HepG2 (cell line): ENCODE measurements at regions not wholly inside any gene's neighbourhood (a gene's known extent, or its start where the extent isn't known, plus 50 kb on each side); places are given as distances from the start of the nearest gene placed in this dataset.

Source experiments
- ATAC-seq: fragments of 200-7000 bp; cut with Tn5 transposase; 3 replicates; pipeline ENCODE4 v1.9.1; 2020; ENCODE audit warnings: mild to moderate bottlenecking, moderate library complexity
- BruUV-seq: library from RNA; stranded (reverse); fragments of 400-500 nt; replicated peaks from 2 replicates; lab custom pipeline; 2021; lab: Mats Ljungman, UMichigan
- CTCF ChIA-PET: fragments of 300-600 bp; formaldehyde crosslinking; extraction: SDS; loops from one replicate; lab custom pipeline; 2021; ENCODE audit warnings: low total read pairs, inconsistent platforms, low intra/inter-chr PET ratio; lab: Yijun Ruan, JAX
- POLR2A ChIA-PET: fragments of 350-600 bp; sonication (Branson Sonifier 250); formaldehyde crosslinking; loops from one replicate; lab custom pipeline; 2020; ENCODE audit warnings: antibody characterized with exemption, inconsistent platforms; lab: Yijun Ruan, JAX
- DNase-seq: peaks from one replicate; pipeline ENCODE4 v3.0.0-alpha.2; 2015; ENCODE audit warnings: low spot score
- FAIRE-seq: peaks from 3 replicates; lab custom pipeline; 2011; peaks lifted over from hg19 to GRCh38; lab: Jason Lieb, UNC
- H2AFZ ChIP-seq: one replicate; pipeline ENCODE4 v1.6.1; 2011; ENCODE audit warnings: low read length, inconsistent platforms
- H3K27ac ChIP-seq: fragments of 300-600 bp; 3 replicates; pipeline ENCODE4 v1.8.0; 2011; ENCODE audit warnings: mixed run types, mild to moderate bottlenecking, mixed read lengths, low read length, inconsistent platforms; ENCODE audit not compliant: insufficient read depth; ENCODE audit errors: extremely low read length
- H3K27me3 ChIP-seq, 2 experiments: fragments of 200-600 bp in 1 of 2; 2 replicates in 1 of 2; 3 replicates in 1 of 2; pipeline versions ENCODE4 v1.6.0 to v1.8.0; 2011; ENCODE audit warnings: low read length in 2 of 2, mild to moderate bottlenecking in 2 of 2, moderate library complexity in 2 of 2, inconsistent platforms in 1 of 2; ENCODE audit not compliant: insufficient read depth in 2 of 2, control insufficient read depth in 1 of 2
- H3K36me3 ChIP-seq, 2 experiments: fragments of 200-600 bp in 1 of 2; replicated peaks in 1 of 2; 2 replicates in 1 of 2; 3 replicates in 1 of 2; pipeline versions ENCODE4 v1.5.1 to v1.8.0; 2011; ENCODE audit warnings: low read length in 2 of 2, inconsistent platforms in 1 of 2; ENCODE audit not compliant: insufficient read depth in 2 of 2, control insufficient read depth in 1 of 2
- H3K4me1 ChIP-seq: 2 replicates; pipeline ENCODE4 v1.5.1; 2012; ENCODE audit warnings: low read length, inconsistent platforms; ENCODE audit not compliant: insufficient read depth
- H3K4me2 ChIP-seq: 2 replicates; pipeline ENCODE4 v1.6.0; 2011; ENCODE audit warnings: low read depth, low read length, inconsistent platforms
- H3K4me3 ChIP-seq, 3 experiments: fragments of 200-600 bp in 1 of 3; sonication (generic), shearing (Covaris generic) in 1 of 3; replicated peaks in 1 of 3; 2 replicates each; pipeline ENCODE4 v1.5.1; 2011 to 2016; ENCODE audit warnings: low read length in 3 of 3, inconsistent platforms in 2 of 3, low read depth in 2 of 3, mild to moderate bottlenecking in 2 of 3, control low read depth in 1 of 3, mixed read lengths in 1 of 3; ENCODE audit not compliant: insufficient read depth in 1 of 3
- H3K79me2 ChIP-seq: one replicate; pipeline ENCODE4 v1.6.1; 2011; ENCODE audit warnings: low read length, inconsistent platforms; ENCODE audit not compliant: insufficient read depth
- H3K9ac ChIP-seq: 2 replicates; pipeline ENCODE4 v1.6.0; 2011; ENCODE audit warnings: mild to moderate bottlenecking, low read depth, low read length, inconsistent platforms; ENCODE audit not compliant: insufficient read depth
- H3K9me3 ChIP-seq: 2 replicates; pipeline ENCODE4 v1.5.1; 2012; ENCODE audit warnings: mild to moderate bottlenecking, low read length
- H4K20me1 ChIP-seq: 2 replicates; pipeline ENCODE4 v1.6.0; 2011; ENCODE audit warnings: inconsistent platforms, mild to moderate bottlenecking, low read length, moderate library complexity; ENCODE audit not compliant: insufficient read depth
- AGO1 ChIP-seq: fragments of 200-400 bp; formaldehyde crosslinking; IDR thresholded peaks from 2 replicates; pipeline ENCODE4 v1.6.1; 2017; ENCODE audit warnings: mild to moderate bottlenecking, low read depth, low read length, moderate library complexity; ENCODE audit not compliant: poor library complexity, severe bottlenecking
- ATF4 ChIP-seq, 2 experiments: fragments of 450-650 bp in 1 of 2; sonication (generic) in 1 of 2; formaldehyde crosslinking; IDR thresholded peaks; 2 replicates each; pipeline versions ENCODE4 v1.5.0 to v1.8.0; 2020 to 2022; ENCODE audit warnings: mild to moderate bottlenecking in 1 of 2, missing genetic modification reagents in 1 of 2
- ATM ChIP-seq: fragments of 450-650 bp; IDR thresholded peaks from 2 replicates; pipeline ENCODE4 v1.7.1; 2017; ENCODE audit warnings: mild to moderate bottlenecking, borderline replicate concordance
- BRCA1 ChIP-seq: sonication (generic); formaldehyde crosslinking; IDR thresholded peaks from 2 replicates; pipeline ENCODE4 v1.4.0; 2020; ENCODE audit warnings: missing genetic modification reagents
- CBX1 ChIP-seq: IDR thresholded peaks from one replicate; pipeline ENCODE4 v1.6.1; 2016; ENCODE audit warnings: antibody characterized with exemption, low read depth
- GZF1 ChIP-seq: sonication (generic); formaldehyde crosslinking; IDR thresholded peaks from 2 replicates; pipeline ENCODE4 v1.5.1; 2020; ENCODE audit warnings: mild to moderate bottlenecking, missing genetic modification reagents
- IKZF1 ChIP-seq: fragments of 450-650 bp; IDR thresholded peaks from 2 replicates; pipeline ENCODE4 v1.7.1; 2016
- PRDM10 ChIP-seq: sonication (generic); formaldehyde crosslinking; IDR thresholded peaks from 2 replicates; pipeline ENCODE4 v1.4.0; 2020; ENCODE audit warnings: low read depth, missing genetic modification reagents
- SMARCC2 ChIP-seq: fragments of 450-650 bp; IDR thresholded peaks from 2 replicates; pipeline ENCODE4 v1.6.1; 2017; ENCODE audit warnings: antibody characterized with exemption, mild to moderate bottlenecking
- SUZ12 ChIP-seq: fragments of 150-350 bp; IDR thresholded peaks from 2 replicates; pipeline ENCODE4 v1.6.1; 2014; ENCODE audit warnings: low read depth, low read length
- ZNF501 ChIP-seq: sonication (generic); formaldehyde crosslinking; IDR thresholded peaks from 2 replicates; pipeline ENCODE4 v1.5.1; 2020; ENCODE audit warnings: mild to moderate bottlenecking, moderate library complexity, missing genetic modification reagents
- ZNF512 ChIP-seq: sonication (generic); formaldehyde crosslinking; IDR thresholded peaks from 2 replicates; pipeline ENCODE4 v1.4.0; 2020; ENCODE audit warnings: mild to moderate bottlenecking, missing genetic modification reagents
- ZNF569 ChIP-seq: sonication (generic); formaldehyde crosslinking; IDR thresholded peaks from 2 replicates; pipeline ENCODE4 v1.5.0; 2020; ENCODE audit warnings: mild to moderate bottlenecking, missing genetic modification reagents, moderate library complexity, borderline replicate concordance
- ZNF670 ChIP-seq: sonication (generic); formaldehyde crosslinking; IDR thresholded peaks from 2 replicates; pipeline ENCODE4 v1.8.0; 2022; ENCODE audit warnings: mild to moderate bottlenecking, missing genetic modification reagents, borderline replicate concordance
- ZNF709 ChIP-seq: sonication (generic); formaldehyde crosslinking; IDR thresholded peaks from 2 replicates; pipeline ENCODE4 v1.5.0; 2020; ENCODE audit warnings: mild to moderate bottlenecking, missing genetic modification reagents
- ZNF713 ChIP-seq: sonication (generic); formaldehyde crosslinking; IDR thresholded peaks from 2 replicates; pipeline ENCODE4 v1.4.0; 2020; ENCODE audit warnings: mild to moderate bottlenecking, missing genetic modification reagents
- ZSCAN20 ChIP-seq: sonication (generic); formaldehyde crosslinking; IDR thresholded peaks from 2 replicates; pipeline ENCODE4 v1.4.0; 2020; ENCODE audit warnings: missing genetic modification reagents, mild to moderate bottlenecking, borderline replicate concordance
- WGBS: methylation state at CpG from one replicate; pipeline ENCODE4 v1.1.6; 2017; ENCODE audit warnings: low lambda C conversion rate; 5-methylcytosine and 5-hydroxymethylcytosine counted together
- in situ Hi-C: cut with HindIII; loops from 2 replicates; pipeline ENCODE4 v1.10.0; 2017; ENCODE audit warnings: low pct_unique_long_range_greater_than_20kb; ENCODE audit not compliant: extremely low pct_ligation_motif_present
- intact Hi-C: fragments of 100-400 bp; cut with micrococcal nuclease; formaldehyde crosslinking; loops from one replicate; pipeline ENCODE4 v1.10.0; 2022; ENCODE audit not compliant: unreplicated experiment
- TF ChIP-seq, protein P1 (sequence below): sonication (generic); formaldehyde crosslinking; IDR thresholded peaks from 2 replicates; pipeline ENCODE4 v1.5.1; 2020; ENCODE audit warnings: missing genetic modification reagents, mild to moderate bottlenecking, borderline replicate concordance

GRCh38 chr1:73106931-73107330 lies 824.6 kb upstream of the NEGR1 start:
- no peaks in the 10 kb centered on the region for H3K79me2 ChIP-seq
- WGBS = 24% methylated on average over 2 of the region's 2 CpGs
- H3K9me3 ChIP-seq = peaks cover 60% of the 10 kb centered on the region
- in situ Hi-C loops = no loop called here
- BruUV-seq = no TSS peak
- H3K4me1 ChIP-seq = no peaks in the 10 kb centered on the region
- H4K20me1 ChIP-seq = no peaks in the 10 kb centered on the region
- TF ChIP-seq ATF4 (CRISPR knock-in tag; IDR thresholded peaks at IDR 0.05) = no peak
- TF ChIP-seq SUZ12 = no peak
- TF ChIP-seq BRCA1 (CRISPR knock-in tag) = no peak
- no peak for TF ChIP-seq AGO1
- TF ChIP-seq GZF1 (CRISPR knock-in tag) = no peak
- TF ChIP-seq, protein P1, sequence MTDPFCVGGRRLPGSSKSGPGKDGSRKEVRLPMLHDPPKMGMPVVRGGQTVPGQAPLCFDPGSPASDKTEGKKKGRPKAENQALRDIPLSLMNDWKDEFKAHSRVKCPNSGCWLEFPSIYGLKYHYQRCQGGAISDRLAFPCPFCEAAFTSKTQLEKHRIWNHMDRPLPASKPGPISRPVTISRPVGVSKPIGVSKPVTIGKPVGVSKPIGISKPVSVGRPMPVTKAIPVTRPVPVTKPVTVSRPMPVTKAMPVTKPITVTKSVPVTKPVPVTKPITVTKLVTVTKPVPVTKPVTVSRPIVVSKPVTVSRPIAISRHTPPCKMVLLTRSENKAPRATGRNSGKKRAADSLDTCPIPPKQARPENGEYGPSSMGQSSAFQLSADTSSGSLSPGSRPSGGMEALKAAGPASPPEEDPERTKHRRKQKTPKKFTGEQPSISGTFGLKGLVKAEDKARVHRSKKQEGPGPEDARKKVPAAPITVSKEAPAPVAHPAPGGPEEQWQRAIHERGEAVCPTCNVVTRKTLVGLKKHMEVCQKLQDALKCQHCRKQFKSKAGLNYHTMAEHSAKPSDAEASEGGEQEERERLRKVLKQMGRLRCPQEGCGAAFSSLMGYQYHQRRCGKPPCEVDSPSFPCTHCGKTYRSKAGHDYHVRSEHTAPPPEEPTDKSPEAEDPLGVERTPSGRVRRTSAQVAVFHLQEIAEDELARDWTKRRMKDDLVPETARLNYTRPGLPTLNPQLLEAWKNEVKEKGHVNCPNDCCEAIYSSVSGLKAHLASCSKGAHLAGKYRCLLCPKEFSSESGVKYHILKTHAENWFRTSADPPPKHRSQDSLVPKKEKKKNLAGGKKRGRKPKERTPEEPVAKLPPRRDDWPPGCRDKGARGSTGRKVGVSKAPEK = no peak
- TF ChIP-seq SMARCC2 = no peak
- TF ChIP-seq ZNF501 (CRISPR knock-in tag) = no peak
- TF ChIP-seq ZNF713 (CRISPR knock-in tag) = no peak
- no peak for TF ChIP-seq ZNF670 (CRISPR knock-in tag)
- no peak for TF ChIP-seq ATM
- TF ChIP-seq CBX1 = no peak
- no peak for TF ChIP-seq IKZF1
- no peak for TF ChIP-seq ZSCAN20 (CRISPR knock-in tag)
- TF ChIP-seq PRDM10 = no peak
- TF ChIP-seq ZNF569 (CRISPR knock-in tag) = no peak
- TF ChIP-seq ZNF512 (CRISPR knock-in tag) = no peak
- TF ChIP-seq ZNF709 (CRISPR knock-in tag) = no peak
- no peak overlapping the region for H3K9ac ChIP-seq
- no peak overlapping the region for H3K27ac ChIP-seq
- DNase-seq (no peak), ATAC-seq (no peak), FAIRE-seq (no peak)
- no peak overlapping the region for H3K4me2 ChIP-seq
- H2AFZ ChIP-seq = no peak overlapping the region
- POLR2A ChIA-PET = no interaction called here
- no peaks in the 10 kb centered on the region; a peak in 1 of 5 replicates for H3K27me3 ChIP-seq
- CTCF ChIA-PET = no interaction called here
- H3K4me3 ChIP-seq = no peak overlapping the region
- intact Hi-C loops = no loop called here
- H3K36me3 ChIP-seq = no peaks in the 10 kb centered on the region
